SK-N-SH (cell line): ENCODE measurements at regions not wholly inside any gene's neighbourhood (a gene's known extent, or its start where the extent isn't known, plus 50 kb on each side); places are given as distances from the start of the nearest gene placed in this dataset.

Experiments used
- CTCF ChIA-PET: fragments of 300-600, 350-600 bp; formaldehyde crosslinking; extraction: SDS; loops from one replicate; lab custom pipeline; 2021; lab: Yijun Ruan, JAX
- POLR2A ChIA-PET: fragments of 350-600 bp; sonication (Branson Sonifier 250); formaldehyde crosslinking; extraction: SDS; loops from one replicate; lab custom pipeline; 2020; ENCODE audit warnings: antibody characterized with exemption, inconsistent platforms; lab: Yijun Ruan, JAX
- DNase-seq: peaks from one replicate; pipeline ENCODE4 v3.0.0; 2012
- H2AFZ ChIP-seq: fragments of 200-600 bp; sonication (generic); 2 replicates; pipeline ENCODE4 v1.8.1; 2016; ENCODE audit warnings: antibody characterized with exemption, mild to moderate bottlenecking, low read depth
- H3F3A ChIP-seq: fragments of 200-600 bp; sonication (generic); replicated peaks from 2 replicates; pipeline ENCODE3; 2016; ENCODE audit warnings: antibody characterized with exemption, mild to moderate bottlenecking; ENCODE audit not compliant: insufficient read depth
- H3K27ac ChIP-seq, 2 experiments: fragments of 200-500 bp in 1 of 2; fragments of 200-600 bp in 1 of 2; sonication (Bioruptor generic) in 1 of 2; sonication (generic), shearing (Covaris generic) in 1 of 2; 2 replicates each; pipeline versions ENCODE4 v1.5.1 to v1.6.1; 2014 to 2016; ENCODE audit warnings: low read depth in 2 of 2, inconsistent platforms in 1 of 2, low read length in 1 of 2, mild to moderate bottlenecking in 1 of 2, mixed read lengths in 1 of 2
- H3K27me3 ChIP-seq: fragments of 200-600 bp; sonication (generic), shearing (Covaris generic); 2 replicates; pipeline ENCODE4 v1.6.1; 2016; ENCODE audit warnings: mixed run types; ENCODE audit not compliant: insufficient read depth
- H3K36me3 ChIP-seq, 2 experiments: fragments of 200-500 bp in 1 of 2; fragments of 200-600 bp in 1 of 2; sonication (Bioruptor generic) in 1 of 2; sonication (generic) in 1 of 2; replicated peaks in 1 of 2; 2 replicates each; pipeline versions ENCODE3 to v1.5.1; 2014 to 2016; ENCODE audit warnings: low read length in 1 of 2, mild to moderate bottlenecking in 1 of 2; ENCODE audit not compliant: insufficient read depth in 2 of 2, control insufficient read depth in 1 of 2
- H3K4me1 ChIP-seq, 2 experiments: fragments of 200-500 bp in 1 of 2; fragments of 200-600 bp in 1 of 2; sonication (Bioruptor generic) in 1 of 2; sonication (generic), shearing (Covaris generic) in 1 of 2; 2 replicates each; pipeline versions ENCODE4 v1.5.1 to v1.6.1; 2014 to 2016; ENCODE audit warnings: low read depth in 1 of 2, low read length in 1 of 2, mixed run types in 1 of 2; ENCODE audit not compliant: insufficient read depth in 2 of 2, control insufficient read depth in 1 of 2
- H3K4me2 ChIP-seq: fragments of 200-600 bp; sonication (generic), shearing (Covaris generic); 2 replicates; pipeline ENCODE4 v1.6.1; 2017; ENCODE audit warnings: mixed run types
- H3K4me3 ChIP-seq, 2 experiments: fragments of 200-500 bp in 1 of 2; fragments of 200-600 bp in 1 of 2; sonication (Bioruptor generic) in 1 of 2; sonication (generic), shearing (Covaris generic) in 1 of 2; 2 replicates each; pipeline versions ENCODE4 v1.5.1 to v1.8.1; 2014 to 2016; ENCODE audit warnings: low read depth in 2 of 2, inconsistent platforms in 1 of 2, low read length in 1 of 2, mild to moderate bottlenecking in 1 of 2, mixed read lengths in 1 of 2, moderate library complexity in 1 of 2
- H3K79me2 ChIP-seq: fragments of 200-600 bp; sonication (generic); 2 replicates; pipeline ENCODE4 v1.8.1; 2017; ENCODE audit warnings: mild to moderate bottlenecking; ENCODE audit not compliant: insufficient read depth
- H3K9ac ChIP-seq: fragments of 200-600 bp; sonication (generic); 2 replicates; pipeline ENCODE4 v1.6.1; 2017; ENCODE audit warnings: mixed run types
- H3K9me2 ChIP-seq: fragments of 200-600 bp; sonication (generic); 2 replicates; pipeline ENCODE4 v1.6.1; 2017; ENCODE audit warnings: mixed run types
- H3K9me3 ChIP-seq: fragments of 200-600 bp; sonication (generic); 2 replicates; pipeline ENCODE4 v1.6.1; 2017; ENCODE audit warnings: mixed run types, mild to moderate bottlenecking, moderate library complexity
- H4K20me1 ChIP-seq: fragments of 200-600 bp; sonication (generic); 2 replicates; pipeline ENCODE4 v1.6.1; 2017; ENCODE audit warnings: mild to moderate bottlenecking, mixed run types; ENCODE audit not compliant: insufficient read depth
- CHD2 ChIP-seq: fragments of 150-350 bp; IDR thresholded peaks from 2 replicates; pipeline ENCODE4 v1.6.1; 2018; ENCODE audit warnings: low read length; ENCODE audit not compliant: partially characterized antibody
- EP300 ChIP-seq, 2 experiments: IDR thresholded peaks; 2 replicates each; pipeline versions ENCODE4 v1.4.0 to v1.6.1; 2012; ENCODE audit warnings: borderline replicate concordance in 1 of 2, low read depth in 1 of 2, low read length in 1 of 2
- FOXJ3 ChIP-seq: sonication (generic); formaldehyde crosslinking; IDR thresholded peaks from 2 replicates; pipeline ENCODE4 v1.5.1; 2020; ENCODE audit warnings: mild to moderate bottlenecking, missing genetic modification reagents
- GABPA ChIP-seq: IDR thresholded peaks from 2 replicates; pipeline ENCODE4 v1.4.0; 2012; ENCODE audit warnings: low read depth, mild to moderate bottlenecking
- JUND ChIP-seq: IDR thresholded peaks from 2 replicates; pipeline ENCODE4 v1.4.0; 2012
- MEF2A ChIP-seq: IDR thresholded peaks from 2 replicates; pipeline ENCODE4 v1.4.0; 2012; ENCODE audit warnings: low read depth, borderline replicate concordance
- NRF1 ChIP-seq: IDR thresholded peaks from 2 replicates; pipeline ENCODE4 v1.6.1; 2012; ENCODE audit warnings: low read depth, mild to moderate bottlenecking, low read length
- RCOR1 ChIP-seq: fragments of 150-350 bp; IDR thresholded peaks from 2 replicates; pipeline ENCODE4 v1.6.1; 2017; ENCODE audit warnings: antibody characterized with exemption, low read length
- RXRA ChIP-seq: IDR thresholded peaks from 2 replicates; pipeline ENCODE4 v1.4.0; 2012; ENCODE audit warnings: low read depth, mild to moderate bottlenecking, borderline replicate concordance
- SIN3A ChIP-seq: IDR thresholded peaks from 2 replicates; pipeline ENCODE4 v1.6.1; 2012; ENCODE audit warnings: low read depth, mild to moderate bottlenecking, low read length, moderate library complexity, borderline replicate concordance
- SMC3 ChIP-seq: IDR thresholded peaks from 2 replicates; pipeline ENCODE4 v1.6.1; 2012; ENCODE audit warnings: low read depth, low read length, improper control_type of control experiment
- TAF1 ChIP-seq: IDR thresholded peaks from 2 replicates; pipeline ENCODE4 v1.6.1; 2012; ENCODE audit warnings: low read depth, mild to moderate bottlenecking, low read length, moderate library complexity, borderline replicate concordance
- YY1 ChIP-seq: IDR thresholded peaks from 2 replicates; pipeline ENCODE4 v1.4.0; 2012; ENCODE audit warnings: low read depth, mild to moderate bottlenecking
- WGBS: methylation state at CpG from one replicate; pipeline ENCODE4 v1.1.6; 2017; ENCODE audit warnings: low lambda C conversion rate; 5-methylcytosine and 5-hydroxymethylcytosine counted together
- TF ChIP-seq, protein P1 (sequence below): IDR thresholded peaks from 2 replicates; pipeline ENCODE4 v1.4.0; 2012; ENCODE audit warnings: low read depth, borderline replicate concordance
- TF ChIP-seq, protein P2 (sequence below): fragments of 150-350 bp; IDR thresholded peaks from 2 replicates; pipeline ENCODE4 v1.6.1; 2017; ENCODE audit warnings: antibody characterized with exemption, low read length, low read depth, borderline replicate concordance
- TF ChIP-seq, protein P3 (sequence below): IDR thresholded peaks from 2 replicates; pipeline ENCODE4 v1.4.0; 2012; ENCODE audit warnings: low read depth, borderline replicate concordance

DNA sequence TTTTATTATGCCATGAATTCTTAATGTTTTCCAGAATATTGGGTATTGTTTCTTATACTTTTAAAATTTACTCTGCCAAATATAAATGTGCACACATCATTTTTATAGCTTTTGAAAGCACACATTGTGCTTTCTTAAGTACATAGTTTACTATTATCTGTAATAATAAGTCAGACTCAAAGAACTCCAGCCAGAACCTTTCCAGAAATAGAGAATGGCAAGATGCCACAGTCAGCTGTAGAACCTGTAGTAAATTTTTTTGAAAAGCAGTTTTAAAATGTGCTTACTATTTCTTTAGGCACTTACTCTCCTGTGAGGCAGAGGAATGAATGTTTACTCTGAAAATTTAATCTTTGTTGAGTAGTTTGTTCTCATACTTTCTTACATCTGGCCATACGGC, 1287.1 kb downstream of the PCDH9 start:
- no peaks in the 10 kb centered on the region for H3K27me3 ChIP-seq
- no peaks in the 10 kb centered on the region for H3K9me2 ChIP-seq
- H3K79me2 ChIP-seq = no peaks in the 10 kb centered on the region
- 97% methylated on average over 1 of the region's 1 CpG for WGBS
- H3K4me1 ChIP-seq = peaks cover 0 to 4% of the 10 kb centered on the region in 2 experiments; a peak in 2 of 4 replicates
- H3F3A ChIP-seq = no peaks in the 10 kb centered on the region
- H2AFZ ChIP-seq = peak overlapping the region; percentile 11; the same call in 1 of the 2 replicates
- H3K9ac ChIP-seq = no peak overlapping the region
- H3K36me3 ChIP-seq = no peaks in the 10 kb centered on the region
- DNase-seq = no peak
- no peak overlapping the region for H3K27ac ChIP-seq
- H3K4me2 ChIP-seq = no peak overlapping the region
- no peaks in the 10 kb centered on the region for H4K20me1 ChIP-seq
- TF ChIP-seq TAF1 (no peak), JUND (no peak), EP300 (IDR thresholded peaks at IDR 0.05; ENCODE audit: borderline replicate concordance in 1 of 2, low read depth in 1 of 2, low read length in 1 of 2) (no peak), YY1 (no peak), MEF2A (no peak), GABPA (no peak), SIN3A (no peak), CHD2 (no peak), NRF1 (no peak), SMC3 (no peak), FOXJ3 (CRISPR knock-in tag) (no peak)
- TF ChIP-seq, protein P1, sequence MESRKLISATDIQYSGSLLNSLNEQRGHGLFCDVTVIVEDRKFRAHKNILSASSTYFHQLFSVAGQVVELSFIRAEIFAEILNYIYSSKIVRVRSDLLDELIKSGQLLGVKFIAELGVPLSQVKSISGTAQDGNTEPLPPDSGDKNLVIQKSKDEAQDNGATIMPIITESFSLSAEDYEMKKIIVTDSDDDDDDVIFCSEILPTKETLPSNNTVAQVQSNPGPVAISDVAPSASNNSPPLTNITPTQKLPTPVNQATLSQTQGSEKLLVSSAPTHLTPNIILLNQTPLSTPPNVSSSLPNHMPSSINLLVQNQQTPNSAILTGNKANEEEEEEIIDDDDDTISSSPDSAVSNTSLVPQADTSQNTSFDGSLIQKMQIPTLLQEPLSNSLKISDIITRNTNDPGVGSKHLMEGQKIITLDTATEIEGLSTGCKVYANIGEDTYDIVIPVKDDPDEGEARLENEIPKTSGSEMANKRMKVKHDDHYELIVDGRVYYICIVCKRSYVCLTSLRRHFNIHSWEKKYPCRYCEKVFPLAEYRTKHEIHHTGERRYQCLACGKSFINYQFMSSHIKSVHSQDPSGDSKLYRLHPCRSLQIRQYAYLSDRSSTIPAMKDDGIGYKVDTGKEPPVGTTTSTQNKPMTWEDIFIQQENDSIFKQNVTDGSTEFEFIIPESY = no peak
- TF ChIP-seq, protein P2, sequence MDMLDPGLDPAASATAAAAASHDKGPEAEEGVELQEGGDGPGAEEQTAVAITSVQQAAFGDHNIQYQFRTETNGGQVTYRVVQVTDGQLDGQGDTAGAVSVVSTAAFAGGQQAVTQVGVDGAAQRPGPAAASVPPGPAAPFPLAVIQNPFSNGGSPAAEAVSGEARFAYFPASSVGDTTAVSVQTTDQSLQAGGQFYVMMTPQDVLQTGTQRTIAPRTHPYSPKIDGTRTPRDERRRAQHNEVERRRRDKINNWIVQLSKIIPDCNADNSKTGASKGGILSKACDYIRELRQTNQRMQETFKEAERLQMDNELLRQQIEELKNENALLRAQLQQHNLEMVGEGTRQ = no peak
- CTCF ChIA-PET = no interaction called here
- H3K9me3 ChIP-seq = no peaks in the 10 kb centered on the region
- H3K4me3 ChIP-seq = no peak overlapping the region
- POLR2A ChIA-PET = no interaction called here

- Histone ChIP-seq H3K9ac (no peak overlapping the region), H3K4me1 (peaks cover 0 to 4% of the 10 kb centered on the region in 2 experiments; a peak in 2 of 4 replicates), H3F3A (no peaks in the 10 kb centered on the region), H3K9me2 (no peaks in the 10 kb centered on the region), H3K4me2 (no peak overlapping the region), H3K79me2 (no peaks in the 10 kb centered on the region), H3K27me3 (no peaks in the 10 kb centered on the region), H3K4me3 (no peak overlapping the region), H3K9me3 (no peaks in the 10 kb centered on the region), H4K20me1 (no peaks in the 10 kb centered on the region), H2AFZ (no peak overlapping the region), H3K36me3 (no peaks in the 10 kb centered on the region), H3K27ac (no peak overlapping the region)
- no peak for DNase-seq
- ChIA-PET POLR2A (no interaction called here), CTCF (interaction anchor here (0.7 kb wide), 1 partner anchor 1696 kb away, joined by 3 read pairs; no protein-coding TSS in a partner anchor)
- WGBS = 95% methylated on average over 3 of the region's 3 CpGs
- TF ChIP-seq, protein P3, sequence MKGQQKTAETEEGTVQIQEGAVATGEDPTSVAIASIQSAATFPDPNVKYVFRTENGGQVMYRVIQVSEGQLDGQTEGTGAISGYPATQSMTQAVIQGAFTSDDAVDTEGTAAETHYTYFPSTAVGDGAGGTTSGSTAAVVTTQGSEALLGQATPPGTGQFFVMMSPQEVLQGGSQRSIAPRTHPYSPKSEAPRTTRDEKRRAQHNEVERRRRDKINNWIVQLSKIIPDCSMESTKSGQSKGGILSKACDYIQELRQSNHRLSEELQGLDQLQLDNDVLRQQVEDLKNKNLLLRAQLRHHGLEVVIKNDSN = no peak
- TF ChIP-seq RCOR1 (no peak), SIN3A (no peak), RXRA (no peak)
These were observed 1289.4 kb downstream of the PCDH9 start for GRCh38 chr13:65940720-65941119.
